GM18508 (cell line): ENCODE measurements at regions not wholly inside any gene's neighbourhood (a gene's known extent, or its start where the extent isn't known, plus 50 kb on each side); places are given as distances from the start of the nearest gene placed in this dataset.

Source experiments
- ATAC-seq: cut with Tn5 transposase; IDR thresholded peaks from one replicate; pipeline ENCODE4 v1.9.1; 2021; ENCODE audit warnings: moderate number of reproducible peaks; ENCODE audit not compliant: insufficient read depth, unreplicated experiment

DNA sequence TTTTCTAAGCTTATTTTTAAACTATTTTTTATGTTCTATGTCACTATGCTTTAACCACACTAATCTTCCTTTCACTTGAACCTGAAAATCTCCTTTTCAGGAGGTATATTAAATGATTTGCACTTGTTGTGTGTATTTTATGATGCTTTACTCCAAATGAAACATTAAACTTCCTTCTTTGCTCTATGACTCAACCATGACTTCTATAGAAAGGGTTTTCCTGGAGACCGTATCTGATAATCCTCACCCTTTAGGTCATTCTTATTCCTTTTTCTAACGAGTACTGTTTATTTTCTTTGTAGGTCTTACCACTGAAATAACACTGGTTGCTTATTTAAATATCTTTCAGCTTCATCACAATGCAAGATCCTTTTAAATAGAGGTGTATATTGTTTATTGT is 1163.2 kb downstream of the PCDH18 start:
- ATAC-seq, result no peak

DNA sequence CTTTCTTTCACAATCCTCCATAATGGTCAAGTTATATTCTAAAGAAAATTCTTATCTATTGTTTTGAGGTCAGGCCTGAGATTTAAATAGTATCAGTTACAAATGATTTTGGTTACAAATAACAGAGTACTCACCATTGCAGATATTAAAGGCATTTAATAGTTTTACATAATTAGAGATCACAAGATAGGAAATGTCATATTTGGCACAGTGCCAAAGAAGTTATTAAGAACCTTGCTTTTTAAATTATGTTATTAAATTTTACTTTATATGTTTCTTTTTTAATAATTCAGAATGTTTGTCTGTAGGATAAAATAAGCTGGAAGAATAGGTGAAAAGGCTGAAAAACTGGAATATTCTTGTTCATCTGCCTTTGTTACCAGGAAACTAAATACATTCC is 1174.7 kb downstream of the PCDH18 start:
- no peak for ATAC-seq

DNA sequence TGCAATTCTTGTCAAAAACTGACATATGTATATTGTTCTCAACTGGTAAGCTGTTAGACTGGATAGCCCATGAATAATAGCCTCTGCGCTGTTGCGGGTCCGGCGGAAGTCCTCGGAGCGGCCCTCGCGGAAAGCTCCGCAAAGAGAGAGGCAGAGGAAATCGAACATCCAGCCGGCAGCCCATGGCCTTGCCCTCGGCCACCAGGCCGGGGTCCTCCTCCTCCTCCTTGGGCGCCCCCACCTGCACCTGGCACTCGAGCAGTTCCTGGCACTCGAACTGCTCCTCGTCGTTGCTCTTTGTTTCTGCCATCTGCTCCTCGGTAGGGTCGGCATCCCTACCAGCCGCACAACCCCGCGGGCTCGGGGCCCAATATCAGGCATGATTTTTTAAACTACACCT is 1176.3 kb downstream of the PCDH18 start:
- ATAC-seq, result no peak

DNA sequence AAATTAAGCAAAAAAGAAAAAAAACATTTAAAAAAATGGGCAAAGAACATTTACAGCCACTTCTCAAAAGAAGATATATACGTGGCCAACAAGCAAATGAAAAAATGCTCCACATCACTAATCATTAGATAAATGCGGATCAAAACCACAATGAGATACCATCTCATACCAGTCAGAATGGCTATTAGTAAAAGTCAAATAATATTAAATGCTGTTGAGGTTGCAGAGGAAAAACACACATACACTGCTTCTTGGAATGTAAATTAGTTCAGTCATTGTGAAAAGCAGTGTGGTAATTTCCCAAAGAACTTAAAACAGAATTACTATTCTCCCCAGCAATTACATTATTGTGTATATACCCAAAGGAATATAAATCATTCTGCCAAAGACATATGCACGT is 1189.0 kb downstream of the PCDH18 start:
- ATAC-seq, result no peak

DNA sequence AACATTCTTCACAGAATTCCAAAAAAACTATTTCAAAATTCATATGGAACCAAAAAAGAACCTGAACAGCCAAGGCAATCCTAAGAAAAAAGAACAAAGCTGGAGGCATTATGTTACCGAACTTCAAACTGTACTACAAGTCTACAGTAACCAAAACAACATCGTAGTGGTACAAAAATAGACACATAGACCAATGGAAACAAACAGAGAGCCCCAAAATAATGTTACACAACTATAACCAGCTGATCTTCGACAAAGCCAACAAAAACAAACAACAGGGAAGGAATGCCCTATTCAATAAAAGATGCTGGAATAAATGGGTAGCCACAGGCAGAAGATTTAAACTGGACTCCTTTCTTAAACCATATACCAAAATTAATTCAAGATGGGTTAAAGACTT is 1189.6 kb downstream of the PCDH18 start:
- ATAC-seq, result no peak

- ATAC-seq, result no peak
Observed at GRCh38 chr4:136337216-136337615, 1195.1 kb downstream of the PCDH18 start.

DNA sequence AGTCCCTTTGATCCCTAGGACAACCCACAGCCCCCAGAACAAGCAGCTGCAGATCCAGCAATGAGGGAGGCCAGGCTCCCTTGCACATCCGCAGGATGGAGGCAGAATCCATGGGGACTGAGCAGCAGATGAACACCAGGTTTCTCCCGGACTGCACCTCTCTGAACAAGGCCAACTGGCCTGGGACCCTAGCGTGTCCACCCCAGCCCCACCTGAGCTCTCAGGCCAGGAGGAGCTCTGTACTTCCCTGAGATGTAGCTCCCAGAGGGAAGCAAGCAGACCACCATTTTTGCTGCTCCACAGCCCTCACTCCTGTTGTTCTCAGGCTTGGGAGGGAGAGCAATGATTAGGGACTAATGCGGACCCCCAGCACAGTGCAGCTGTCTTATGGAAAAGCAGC is 1195.8 kb downstream of the PCDH18 start:
- ATAC-seq, result no peak

DNA sequence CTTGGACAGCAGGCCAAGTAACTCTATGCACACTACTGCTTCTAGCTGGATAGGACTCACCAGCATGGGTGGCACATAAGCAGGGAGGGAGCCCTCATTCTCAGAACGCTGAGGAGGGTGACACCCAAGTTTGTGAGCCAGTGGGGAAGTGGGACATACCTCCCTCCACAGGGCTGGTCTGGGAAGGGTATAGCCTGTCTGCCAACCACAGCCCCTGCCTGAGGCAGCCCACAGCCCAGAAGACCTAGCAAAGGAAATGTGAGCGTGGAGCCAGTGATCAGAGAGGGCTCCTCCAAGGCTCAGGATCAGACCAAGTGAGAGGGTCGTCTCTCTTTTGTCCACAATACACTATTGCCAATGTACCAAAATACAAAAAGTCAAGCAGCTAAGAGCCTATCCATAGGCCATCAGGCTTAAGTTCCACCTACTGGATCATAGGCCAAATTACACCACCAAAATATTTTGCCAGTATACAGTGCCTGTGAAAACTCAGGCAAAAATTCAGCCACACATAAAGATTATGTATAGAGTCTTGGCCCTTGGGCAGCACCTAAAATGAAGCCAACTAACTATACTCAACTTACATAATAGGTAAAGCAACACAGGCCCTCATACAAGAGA is 1203.1 kb downstream of the PCDH18 start:
- no peak for ATAC-seq

GRCh38 chr4:136328131-136328530 is 1204.2 kb downstream of the PCDH18 start:
- no peak for ATAC-seq

DNA sequence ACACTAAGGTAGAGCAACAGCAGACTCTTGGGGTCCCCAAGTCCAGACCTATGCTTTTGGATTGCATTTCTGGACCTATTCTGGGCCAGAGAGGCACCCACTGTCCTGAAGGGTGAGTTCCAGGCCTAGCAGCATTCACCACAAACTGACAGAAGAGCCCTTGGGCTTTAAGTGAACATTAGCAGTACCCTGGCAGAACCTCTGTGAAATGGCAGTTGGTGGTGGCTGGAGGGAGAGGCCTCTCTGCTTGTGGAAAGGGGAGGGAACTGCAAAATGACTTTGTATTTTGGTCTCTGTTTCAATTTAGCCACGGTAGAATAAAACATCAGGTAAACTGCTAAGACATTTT is 1211.9 kb downstream of the PCDH18 start:
- ATAC-seq, result no peak

- ATAC-seq, result no peak
Observed at GRCh38 chr4:136319789-136320464, 1212.4 kb downstream of the PCDH18 start.

DNA sequence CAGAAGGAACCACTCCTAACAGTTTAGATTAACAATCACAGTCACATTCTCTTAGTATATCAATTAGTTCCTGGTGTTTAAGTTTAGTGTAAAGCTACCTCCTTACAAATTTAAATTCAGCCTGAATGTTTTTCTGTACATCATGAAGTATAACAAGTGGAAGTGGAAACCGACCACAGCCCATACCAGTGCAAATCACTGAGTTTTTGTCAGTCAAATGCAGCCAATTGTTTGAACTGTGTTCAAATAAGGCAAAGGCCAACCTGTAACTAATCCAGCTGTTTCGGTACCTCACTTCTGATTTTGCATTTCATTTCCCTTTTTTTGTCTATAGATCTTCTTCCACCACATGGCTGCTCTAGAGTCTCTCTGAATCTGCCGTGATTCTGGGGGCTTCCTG is 1215.3 kb downstream of the PCDH18 start:
- ATAC-seq, result no peak

- ATAC-seq, result no peak
Observed at GRCh38 chr4:136314686-136315085, 1217.6 kb downstream of the PCDH18 start.

DNA sequence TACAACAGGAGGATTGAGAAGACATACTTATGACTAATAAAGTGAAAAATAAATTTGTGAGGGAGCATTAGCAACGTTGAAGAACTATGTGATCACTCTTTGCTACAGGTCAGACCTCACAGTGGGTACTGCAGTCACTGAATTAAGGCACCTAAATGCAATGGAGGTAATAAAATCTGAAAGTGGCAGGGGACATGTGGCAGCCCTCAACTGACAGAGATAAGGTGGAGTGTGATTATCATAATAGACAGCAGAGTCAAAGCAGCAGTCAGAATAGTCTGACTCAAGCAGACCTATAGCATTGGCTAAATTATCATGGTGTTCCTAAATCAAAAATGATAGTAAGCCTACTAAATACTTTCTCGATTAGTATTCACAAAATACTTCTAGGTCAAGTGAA is 1220.5 kb downstream of the PCDH18 start:
- ATAC-seq, result no peak

GRCh38 chr4:136307765-136308164 is 1224.5 kb downstream of the PCDH18 start:
- ATAC-seq, result no peak

DNA sequence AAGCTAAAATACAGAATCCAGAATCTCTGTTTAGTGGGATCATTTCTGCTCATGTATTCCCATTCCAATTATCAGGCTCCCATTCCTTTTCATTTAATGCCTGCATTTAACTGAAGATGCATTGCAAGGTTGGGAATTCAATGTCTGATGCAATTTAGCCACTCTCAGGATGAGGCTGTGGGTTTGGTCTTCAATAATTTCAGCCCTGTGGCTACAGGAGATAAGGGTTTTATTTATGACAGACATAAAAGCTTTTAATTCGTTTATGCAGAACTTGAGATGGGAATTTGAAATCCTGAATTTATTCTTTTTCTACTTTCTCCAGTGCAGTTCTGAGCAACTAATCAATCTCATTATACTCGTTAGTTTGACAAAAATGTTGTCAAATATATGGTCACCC is 1225.9 kb downstream of the PCDH18 start:
- no peak for ATAC-seq

GRCh38 chr4:136302566-136302965 is 1229.7 kb downstream of the PCDH18 start:
- ATAC-seq, result no peak

DNA sequence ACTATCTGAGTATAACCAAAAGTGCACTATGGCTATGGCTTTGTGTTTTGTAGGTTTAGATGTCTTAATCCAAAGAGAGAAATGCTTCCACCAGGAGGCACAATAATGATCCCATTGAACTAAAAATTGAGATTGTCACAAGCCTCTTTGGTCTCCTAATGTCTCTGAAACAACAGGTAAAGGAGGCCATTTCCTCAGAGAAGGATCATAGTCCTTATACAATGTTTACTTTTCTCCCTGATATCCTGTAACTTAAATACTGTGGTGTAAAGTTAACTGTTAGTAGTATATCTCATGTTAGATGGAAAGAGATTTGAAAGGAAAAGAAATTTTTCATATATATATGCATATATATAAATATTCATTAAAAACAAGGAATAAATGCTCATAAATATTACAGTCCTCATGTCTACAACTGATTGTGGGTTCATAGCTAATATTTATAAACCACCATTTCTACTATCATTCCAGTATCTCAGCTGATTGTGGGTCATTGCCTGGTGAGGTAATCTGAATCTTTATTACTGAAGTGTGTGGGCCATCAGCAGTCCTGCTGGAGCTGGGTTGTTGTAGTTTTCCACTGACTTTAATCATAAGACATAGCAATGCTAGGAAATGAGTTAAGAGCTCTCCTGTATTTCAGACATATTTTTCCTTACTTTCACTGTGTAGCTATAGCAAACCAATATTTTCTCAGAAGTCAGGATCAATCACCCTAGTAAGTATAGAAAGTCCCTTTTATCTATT is 1230.4 kb downstream of the PCDH18 start:
- no peak for ATAC-seq

DNA sequence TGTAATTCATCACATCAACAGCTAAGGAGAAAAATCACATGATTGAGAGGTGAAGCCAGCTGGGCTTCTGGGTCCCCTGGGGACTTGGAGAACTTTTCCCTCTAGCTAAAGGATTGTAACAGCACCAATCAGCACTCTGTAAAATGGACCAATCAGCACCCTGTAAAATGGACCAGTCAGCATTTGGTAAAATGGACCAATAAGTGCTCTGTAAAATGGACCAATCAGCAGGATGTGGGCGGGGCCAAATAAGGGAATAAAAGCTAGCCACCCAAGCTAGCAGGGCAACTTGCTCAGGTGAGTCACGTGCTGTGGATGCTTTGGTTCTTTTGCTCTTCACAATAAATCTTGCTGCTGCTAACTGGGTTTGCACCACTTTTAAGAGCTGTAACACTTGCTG is 1248.3 kb downstream of the PCDH18 start:
- no peak for ATAC-seq

DNA sequence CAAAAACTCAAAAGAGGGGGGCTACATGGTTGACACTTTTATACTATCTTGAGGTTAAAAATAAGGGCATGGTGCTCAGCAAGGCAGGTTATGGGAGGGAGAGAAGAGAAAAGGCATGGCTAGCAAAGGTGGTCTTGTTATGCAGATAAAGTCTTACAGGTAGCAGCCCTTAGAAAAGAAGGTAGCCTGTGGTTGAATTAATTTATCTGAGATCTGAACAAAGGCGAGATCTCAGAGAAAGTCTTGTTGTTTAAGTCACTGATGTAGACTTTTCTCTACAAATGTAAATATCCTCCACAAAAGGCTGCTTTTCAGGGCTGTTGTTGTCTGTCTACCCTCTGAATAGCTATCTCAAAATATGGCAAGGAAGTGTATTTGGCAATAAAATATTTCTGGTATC is 1250.4 kb downstream of the PCDH18 start:
- no peak for ATAC-seq

- no peak for ATAC-seq
Observed at GRCh38 chr4:136281307-136281706, 1251.0 kb downstream of the PCDH18 start.

DNA sequence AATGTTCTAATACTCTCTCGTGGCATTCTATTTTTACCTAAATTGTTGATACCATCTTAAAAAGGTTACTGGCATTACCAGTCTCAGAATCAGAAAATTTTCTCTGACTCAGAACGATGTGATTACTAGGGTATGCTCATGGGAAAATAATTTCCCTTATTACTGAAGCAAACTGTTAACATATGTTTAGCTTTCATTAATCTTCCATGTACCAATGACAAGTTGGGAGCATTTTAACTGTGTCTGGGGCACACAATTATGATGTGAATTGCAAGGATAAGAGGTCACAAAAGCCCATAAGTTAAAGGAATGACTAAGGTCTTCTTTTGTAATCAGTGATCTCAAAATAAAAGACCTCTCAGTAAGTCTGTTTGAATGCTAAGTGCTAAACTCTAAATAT is 1254.6 kb downstream of the PCDH18 start:
- no peak for ATAC-seq
